Subcutaneous abdominal adipose tissue (tissue), 5 donors: ENCODE measurements at regions not wholly inside any gene's neighbourhood (a gene's known extent, or its start where the extent isn't known, plus 50 kb on each side); places are given as distances from the start of the nearest gene placed in this dataset.

Experiments used
- H3K27ac ChIP-seq: one replicate; pipeline ENCODE4 v1.7.0; 2013; ENCODE audit warnings: low read depth, mild to moderate bottlenecking, inconsistent platforms, low read length, moderate library complexity
- H3K27me3 ChIP-seq, 5 donors: one replicate each; pipeline ENCODE4 v1.7.0; 2013; ENCODE audit warnings: low read length in 5 of 5, inconsistent platforms in 1 of 5; ENCODE audit not compliant: control insufficient read depth in 5 of 5, insufficient read depth in 4 of 5
- H3K36me3 ChIP-seq, 5 donors: one replicate each; pipeline ENCODE4 v1.7.0; 2013; ENCODE audit warnings: low read length in 5 of 5; ENCODE audit not compliant: control insufficient read depth in 5 of 5, insufficient read depth in 5 of 5
- H3K4me1 ChIP-seq, 5 donors: one replicate each; pipeline ENCODE4 v1.7.0; 2013; ENCODE audit warnings: low read length in 5 of 5, mild to moderate bottlenecking in 3 of 5, moderate library complexity in 1 of 5; ENCODE audit not compliant: control insufficient read depth in 5 of 5, insufficient read depth in 5 of 5
- H3K4me3 ChIP-seq, 5 donors: one replicate each; pipeline ENCODE4 v1.7.0; 2013; ENCODE audit warnings: low read length in 5 of 5, low read depth in 1 of 5
- H3K9ac ChIP-seq, 5 donors: one replicate each; pipeline ENCODE4 v1.7.0; 2013; ENCODE audit warnings: low read length in 5 of 5, mild to moderate bottlenecking in 4 of 5, moderate library complexity in 3 of 5
- H3K9me3 ChIP-seq, 5 donors: one replicate each; pipeline ENCODE4 v1.7.0; 2013; ENCODE audit warnings: low read length in 5 of 5; ENCODE audit not compliant: control insufficient read depth in 5 of 5
- donor health status: healthy.
- donor health status: healthy.
- donor health status: healthy.
- donor health status: healthy.
- donor health status: healthy.

- Histone ChIP-seq H3K36me3 (no peaks in the 10 kb centered on the region), H3K9ac (peak overlapping the region in 1 of 5 donors; percentile 7), H3K27me3 (peaks cover 0 to 12% (median 11%) of the 10 kb centered on the region in 5 donors), H3K4me3 (no peak overlapping the region), H3K9me3 (no peaks in the 10 kb centered on the region), H3K4me1 (no peaks in the 10 kb centered on the region), H3K27ac (no peak overlapping the region)
These were observed 176.2 kb upstream of the TOPAZ1 start for GRCh38 chr3:44065311-44066094.

- H3K4me3 ChIP-seq, result no peak overlapping the region
- no peaks in the 10 kb centered on the region for H3K36me3 ChIP-seq
- peaks cover 0 to 9% (median 7%) of the 10 kb centered on the region in 5 donors for H3K27me3 ChIP-seq
- H3K4me1 ChIP-seq, result no peaks in the 10 kb centered on the region
- H3K27ac ChIP-seq, result no peak overlapping the region
- no peaks in the 10 kb centered on the region for H3K9me3 ChIP-seq
- no peak overlapping the region for H3K9ac ChIP-seq
These were observed 174.9 kb upstream of the TOPAZ1 start for GRCh38 chr3:44066806-44067205.

- no peak overlapping the region for H3K4me3 ChIP-seq
- no peaks in the 10 kb centered on the region for H3K4me1 ChIP-seq
- H3K9me3 ChIP-seq, result no peaks in the 10 kb centered on the region
- peaks cover 0 to 7% (median 3%) of the 10 kb centered on the region in 5 donors for H3K27me3 ChIP-seq
- no peak overlapping the region for H3K9ac ChIP-seq
- no peaks in the 10 kb centered on the region for H3K36me3 ChIP-seq
- no peak overlapping the region for H3K27ac ChIP-seq
These were observed 174.3 kb upstream of the TOPAZ1 start for GRCh38 chr3:44067431-44067830.

- H3K4me1 ChIP-seq, result no peaks in the 10 kb centered on the region
- peaks cover 0 to 9% (median 3%) of the 10 kb centered on the region in 5 donors for H3K27me3 ChIP-seq
- H3K36me3 ChIP-seq, result no peaks in the 10 kb centered on the region
These were observed 172.9 kb upstream of the TOPAZ1 start for GRCh38 chr3:44068753-44069152.

GRCh38 chr3:44069276-44069675 lies 172.4 kb upstream of the TOPAZ1 start:
- Histone ChIP-seq H3K4me3 (no peak overlapping the region), H3K4me1 (no peaks in the 10 kb centered on the region), H3K36me3 (no peaks in the 10 kb centered on the region), H3K27me3 (peaks cover 0 to 9% (median 3%) of the 10 kb centered on the region in 5 donors), H3K9ac (no peak overlapping the region), H3K27ac (no peak overlapping the region), H3K9me3 (no peaks in the 10 kb centered on the region)

More at GRCh38 chr3:44068753-44069152, 172.9 kb upstream of the TOPAZ1 start:
- H3K9ac ChIP-seq, result no peak overlapping the region
- H3K9me3 ChIP-seq, result no peaks in the 10 kb centered on the region
- no peak overlapping the region for H3K4me3 ChIP-seq
- no peak overlapping the region for H3K27ac ChIP-seq

- no peaks in the 10 kb centered on the region for H3K36me3 ChIP-seq
- no peaks in the 10 kb centered on the region for H3K4me1 ChIP-seq
- H3K4me3 ChIP-seq, result no peak overlapping the region
- no peaks in the 10 kb centered on the region for H3K9me3 ChIP-seq
- H3K9ac ChIP-seq, result no peak overlapping the region
- H3K27me3 ChIP-seq, result peaks cover 0 to 11% (median 3%) of the 10 kb centered on the region in 5 donors
- H3K27ac ChIP-seq, result no peak overlapping the region
These were observed 170.7 kb upstream of the TOPAZ1 start for GRCh38 chr3:44070841-44071546.

- Histone ChIP-seq H3K27me3 (peaks cover 0 to 11% (median 3%) of the 10 kb centered on the region in 5 donors), H3K36me3 (no peaks in the 10 kb centered on the region), H3K9ac (no peak overlapping the region), H3K4me3 (no peak overlapping the region), H3K27ac (no peak overlapping the region), H3K4me1 (no peaks in the 10 kb centered on the region), H3K9me3 (no peaks in the 10 kb centered on the region)
These were observed 168.8 kb upstream of the TOPAZ1 start for GRCh38 chr3:44072601-44073540.

GRCh38 chr3:44074181-44074580 lies 167.5 kb upstream of the TOPAZ1 start:
- Histone ChIP-seq H3K27me3 (peaks cover 0 to 11% (median 4%) of the 10 kb centered on the region in 5 donors), H3K4me3 (no peak overlapping the region), H3K27ac (no peak overlapping the region), H3K36me3 (no peaks in the 10 kb centered on the region), H3K9ac (no peak overlapping the region), H3K9me3 (no peaks in the 10 kb centered on the region), H3K4me1 (no peaks in the 10 kb centered on the region)

- Histone ChIP-seq H3K9ac (no peak overlapping the region), H3K36me3 (no peaks in the 10 kb centered on the region), H3K4me1 (no peaks in the 10 kb centered on the region), H3K27me3 (peaks cover 0 to 14% (median 5%) of the 10 kb centered on the region in 5 donors), H3K9me3 (no peaks in the 10 kb centered on the region), H3K27ac (no peak overlapping the region), H3K4me3 (no peak overlapping the region)
These were observed 165.4 kb upstream of the TOPAZ1 start for GRCh38 chr3:44076221-44076829.
